Mucosa of stomach (tissue), 1 donor: ENCODE measurements at regions not wholly inside any gene's neighbourhood (a gene's known extent, or its start where the extent isn't known, plus 50 kb on each side); places are given as distances from the start of the nearest gene placed in this dataset.

Experiments used
- H3K27me3 ChIP-seq: one replicate; pipeline ENCODE4 v1.7.0; 2013; ENCODE audit warnings: mild to moderate bottlenecking, low read length; ENCODE audit not compliant: control insufficient read depth, insufficient read depth
- H3K36me3 ChIP-seq: one replicate; pipeline ENCODE4 v1.7.0; 2013; ENCODE audit warnings: low read length; ENCODE audit not compliant: control insufficient read depth, insufficient read depth
- H3K4me1 ChIP-seq: one replicate; pipeline ENCODE4 v1.7.0; 2013; ENCODE audit warnings: mild to moderate bottlenecking, low read length; ENCODE audit not compliant: control insufficient read depth, insufficient read depth
- H3K4me3 ChIP-seq: one replicate; pipeline ENCODE4 v1.7.0; 2013; ENCODE audit warnings: low read length
- H3K9ac ChIP-seq: one replicate; pipeline ENCODE4 v1.7.0; 2013; ENCODE audit warnings: mild to moderate bottlenecking, low read length, moderate library complexity
- H3K9me3 ChIP-seq: one replicate; pipeline ENCODE4 v1.7.0; 2013; ENCODE audit warnings: mild to moderate bottlenecking, low read length, moderate library complexity; ENCODE audit not compliant: control insufficient read depth
- donor health status: Pancreatic carcinoma.

GRCh38 chr9:16268067-16268881, 602.2 kb downstream of the BNC2 start:
- Histone ChIP-seq H3K4me1 (peaks cover 4% of the 10 kb centered on the region), H3K27me3 (no peaks in the 10 kb centered on the region), H3K9ac (no peak overlapping the region), H3K4me3 (no peak overlapping the region), H3K36me3 (no peaks in the 10 kb centered on the region), H3K9me3 (no peaks in the 10 kb centered on the region)

GRCh38 chr9:16271967-16272366, 598.5 kb downstream of the BNC2 start:
- Histone ChIP-seq H3K4me1 (peaks cover 4% of the 10 kb centered on the region), H3K9ac (no peak overlapping the region), H3K4me3 (no peak overlapping the region), H3K9me3 (no peaks in the 10 kb centered on the region), H3K36me3 (no peaks in the 10 kb centered on the region), H3K27me3 (no peaks in the 10 kb centered on the region)

- no peaks in the 10 kb centered on the region for H3K36me3 ChIP-seq
- peaks cover 4% of the 10 kb centered on the region for H3K4me1 ChIP-seq
- H3K9me3 ChIP-seq: no peaks in the 10 kb centered on the region
- H3K27me3 ChIP-seq: no peaks in the 10 kb centered on the region
- no peak overlapping the region for H3K9ac ChIP-seq
- no peak overlapping the region for H3K4me3 ChIP-seq
Measured at GRCh38 chr9:16272776-16273175, 597.7 kb downstream of the BNC2 start.

GRCh38 chr9:16275795-16276624, 594.5 kb downstream of the BNC2 start:
- H3K4me3 ChIP-seq: no peak overlapping the region
- no peaks in the 10 kb centered on the region for H3K36me3 ChIP-seq
- no peaks in the 10 kb centered on the region for H3K9me3 ChIP-seq
- no peak overlapping the region for H3K9ac ChIP-seq
- no peaks in the 10 kb centered on the region for H3K4me1 ChIP-seq
- no peaks in the 10 kb centered on the region for H3K27me3 ChIP-seq

- H3K9ac ChIP-seq: no peak overlapping the region
- H3K36me3 ChIP-seq: no peaks in the 10 kb centered on the region
- H3K27me3 ChIP-seq: no peaks in the 10 kb centered on the region
- no peaks in the 10 kb centered on the region for H3K4me1 ChIP-seq
- H3K4me3 ChIP-seq: no peak overlapping the region
- H3K9me3 ChIP-seq: no peaks in the 10 kb centered on the region
Measured at GRCh38 chr9:16276866-16277265, 593.6 kb downstream of the BNC2 start.

- no peaks in the 10 kb centered on the region for H3K36me3 ChIP-seq
- no peaks in the 10 kb centered on the region for H3K27me3 ChIP-seq
- no peaks in the 10 kb centered on the region for H3K9me3 ChIP-seq
- H3K9ac ChIP-seq: no peak overlapping the region
- no peak overlapping the region for H3K4me3 ChIP-seq
- no peaks in the 10 kb centered on the region for H3K4me1 ChIP-seq
Measured at GRCh38 chr9:16277471-16277960, 593.0 kb downstream of the BNC2 start.

- no peaks in the 10 kb centered on the region for H3K4me1 ChIP-seq
- no peak overlapping the region for H3K9ac ChIP-seq
- H3K9me3 ChIP-seq: no peaks in the 10 kb centered on the region
- no peak overlapping the region for H3K4me3 ChIP-seq
- H3K36me3 ChIP-seq: no peaks in the 10 kb centered on the region
- H3K27me3 ChIP-seq: no peaks in the 10 kb centered on the region
Measured at GRCh38 chr9:16278326-16278999, 592.0 kb downstream of the BNC2 start.

- H3K9me3 ChIP-seq: no peaks in the 10 kb centered on the region
- H3K9ac ChIP-seq: no peak overlapping the region
- no peaks in the 10 kb centered on the region for H3K27me3 ChIP-seq
- no peaks in the 10 kb centered on the region for H3K4me1 ChIP-seq
- H3K36me3 ChIP-seq: no peaks in the 10 kb centered on the region
- H3K4me3 ChIP-seq: no peak overlapping the region
Measured at GRCh38 chr9:16281707-16282106, 588.8 kb downstream of the BNC2 start.

GRCh38 chr9:16282216-16282615, 588.3 kb downstream of the BNC2 start:
- Histone ChIP-seq H3K9ac (no peak overlapping the region), H3K36me3 (no peaks in the 10 kb centered on the region), H3K4me1 (no peaks in the 10 kb centered on the region), H3K9me3 (no peaks in the 10 kb centered on the region), H3K27me3 (no peaks in the 10 kb centered on the region), H3K4me3 (no peak overlapping the region)

GRCh38 chr9:16282718-16283117, 587.8 kb downstream of the BNC2 start:
- H3K4me1 ChIP-seq: no peaks in the 10 kb centered on the region
- H3K9ac ChIP-seq: no peak overlapping the region
- H3K27me3 ChIP-seq: no peaks in the 10 kb centered on the region
- H3K9me3 ChIP-seq: no peaks in the 10 kb centered on the region
- no peaks in the 10 kb centered on the region for H3K36me3 ChIP-seq
- H3K4me3 ChIP-seq: no peak overlapping the region

GRCh38 chr9:16286160-16286559, 584.3 kb downstream of the BNC2 start:
- no peaks in the 10 kb centered on the region for H3K4me1 ChIP-seq
- H3K4me3 ChIP-seq: no peak overlapping the region
- H3K36me3 ChIP-seq: no peaks in the 10 kb centered on the region
- H3K9me3 ChIP-seq: no peaks in the 10 kb centered on the region
- no peaks in the 10 kb centered on the region for H3K27me3 ChIP-seq
- H3K9ac ChIP-seq: no peak overlapping the region

- Histone ChIP-seq H3K27me3 (no peaks in the 10 kb centered on the region), H3K36me3 (no peaks in the 10 kb centered on the region), H3K9me3 (no peaks in the 10 kb centered on the region), H3K9ac (no peak overlapping the region), H3K4me1 (no peaks in the 10 kb centered on the region), H3K4me3 (no peak overlapping the region)
Measured at GRCh38 chr9:16289639-16290038, 580.8 kb downstream of the BNC2 start.
